ENCODE measurements at regions not wholly inside any gene's neighbourhood (a gene's known extent, or its start where the extent isn't known, plus 50 kb on each side); places are given as distances from the start of the nearest gene placed in this dataset.

GRCh38 chr5:126309860-126310259 lies 113.3 kb upstream of the GRAMD2B start:
- no peak for TF ChIP-seq POLR2A (IDR thresholded peaks at IDR 0.05; ENCODE audit: low read length)
- TF ChIP-seq GATA1 (IDR thresholded peaks at IDR 0.05; ENCODE audit: low read depth, low read length), result no peak

All from erythroblast (primary cell).